HFF-Myc (cell line): ENCODE measurements at regions not wholly inside any gene's neighbourhood (a gene's known extent, or its start where the extent isn't known, plus 50 kb on each side); places are given as distances from the start of the nearest gene placed in this dataset.

Source experiments
- DNase-seq: peaks from one replicate; pipeline ENCODE4 v3.0.0-alpha.2; 2011; ENCODE audit warnings: low read depth; ENCODE audit errors: extremely low read depth
- H3K4me3 ChIP-seq: replicated peaks from 2 replicates; pipeline ENCODE4 v1.5.1; 2011; ENCODE audit warnings: low read depth, mild to moderate bottlenecking, control low read depth, low read length
- TF ChIP-seq, protein P1 (sequence below): IDR thresholded peaks from 2 replicates; pipeline ENCODE4 v1.5.1; 2012; ENCODE audit warnings: mild to moderate bottlenecking, low read depth, low read length, control low read depth; ENCODE audit errors: missing control alignments

DNA sequence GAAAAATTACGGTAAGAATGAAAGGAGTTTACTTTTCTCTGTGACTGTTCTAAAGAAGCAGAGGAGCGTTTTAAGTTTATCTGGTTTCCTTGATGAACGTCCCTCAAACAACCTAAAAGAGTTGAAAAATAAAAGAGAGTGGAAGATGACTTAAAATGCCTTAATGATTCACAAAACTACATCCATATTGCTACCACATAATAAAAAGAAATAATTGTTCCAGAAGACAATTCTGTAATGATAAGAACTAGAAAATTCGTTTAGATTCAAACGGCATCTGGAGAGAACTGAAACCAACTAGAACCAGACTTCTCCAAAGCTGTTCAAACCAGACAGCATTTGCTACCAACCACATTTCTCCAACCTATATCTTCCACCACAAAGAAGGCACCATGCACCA is 68.1 kb downstream of the TEKT4 start:
- no peak overlapping the region for H3K4me3 ChIP-seq
- DNase-seq: no peak
- TF ChIP-seq, protein P1, sequence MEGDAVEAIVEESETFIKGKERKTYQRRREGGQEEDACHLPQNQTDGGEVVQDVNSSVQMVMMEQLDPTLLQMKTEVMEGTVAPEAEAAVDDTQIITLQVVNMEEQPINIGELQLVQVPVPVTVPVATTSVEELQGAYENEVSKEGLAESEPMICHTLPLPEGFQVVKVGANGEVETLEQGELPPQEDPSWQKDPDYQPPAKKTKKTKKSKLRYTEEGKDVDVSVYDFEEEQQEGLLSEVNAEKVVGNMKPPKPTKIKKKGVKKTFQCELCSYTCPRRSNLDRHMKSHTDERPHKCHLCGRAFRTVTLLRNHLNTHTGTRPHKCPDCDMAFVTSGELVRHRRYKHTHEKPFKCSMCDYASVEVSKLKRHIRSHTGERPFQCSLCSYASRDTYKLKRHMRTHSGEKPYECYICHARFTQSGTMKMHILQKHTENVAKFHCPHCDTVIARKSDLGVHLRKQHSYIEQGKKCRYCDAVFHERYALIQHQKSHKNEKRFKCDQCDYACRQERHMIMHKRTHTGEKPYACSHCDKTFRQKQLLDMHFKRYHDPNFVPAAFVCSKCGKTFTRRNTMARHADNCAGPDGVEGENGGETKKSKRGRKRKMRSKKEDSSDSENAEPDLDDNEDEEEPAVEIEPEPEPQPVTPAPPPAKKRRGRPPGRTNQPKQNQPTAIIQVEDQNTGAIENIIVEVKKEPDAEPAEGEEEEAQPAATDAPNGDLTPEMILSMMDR: no peak

DNA sequence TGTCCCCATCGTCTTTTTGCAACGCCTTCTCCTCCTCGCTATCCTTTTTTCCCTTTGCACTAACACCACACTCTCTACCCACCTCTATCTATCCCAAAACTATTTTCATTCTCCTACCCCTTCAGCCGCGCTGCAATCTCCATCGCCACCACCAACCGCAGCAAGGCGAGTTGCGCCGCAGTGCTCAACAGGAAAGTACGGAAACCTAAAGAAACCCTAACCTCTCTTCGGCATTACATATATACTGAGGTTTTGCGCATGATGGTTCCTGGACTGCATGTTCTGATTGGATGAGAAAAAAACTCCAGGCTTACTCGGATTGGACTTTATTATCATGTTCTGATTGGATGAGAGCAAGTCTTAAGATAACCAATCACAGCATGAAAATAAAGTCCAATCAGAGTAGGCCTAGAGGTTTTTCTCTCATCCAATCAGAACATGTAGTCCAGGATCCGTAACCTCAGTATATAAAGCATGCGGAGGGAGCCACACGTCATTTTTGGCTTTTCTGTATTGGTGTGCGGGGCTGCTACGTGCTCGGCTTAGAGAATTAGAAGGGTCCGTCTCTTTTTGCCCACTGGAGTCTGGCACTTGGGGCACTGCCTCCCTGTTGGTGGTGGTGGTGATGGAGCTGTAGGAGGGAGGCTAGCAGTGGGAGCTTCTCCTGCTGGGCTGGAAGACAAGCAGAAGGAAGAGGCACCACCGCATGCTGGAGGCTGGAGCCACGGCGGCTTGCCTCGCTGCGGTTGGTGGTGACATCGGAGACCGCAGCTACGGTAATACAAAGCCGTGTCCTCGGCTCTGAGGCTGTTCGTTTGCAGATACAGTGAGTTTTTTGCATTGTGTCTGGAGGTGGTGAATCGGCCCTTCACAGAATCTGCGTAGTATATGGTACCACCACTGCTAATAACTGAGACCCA is 76.1 kb downstream of the TEKT4 start:
- H3K4me3 ChIP-seq: no peak overlapping the region
- no peak for DNase-seq
- TF ChIP-seq, protein P1: no peak

DNA sequence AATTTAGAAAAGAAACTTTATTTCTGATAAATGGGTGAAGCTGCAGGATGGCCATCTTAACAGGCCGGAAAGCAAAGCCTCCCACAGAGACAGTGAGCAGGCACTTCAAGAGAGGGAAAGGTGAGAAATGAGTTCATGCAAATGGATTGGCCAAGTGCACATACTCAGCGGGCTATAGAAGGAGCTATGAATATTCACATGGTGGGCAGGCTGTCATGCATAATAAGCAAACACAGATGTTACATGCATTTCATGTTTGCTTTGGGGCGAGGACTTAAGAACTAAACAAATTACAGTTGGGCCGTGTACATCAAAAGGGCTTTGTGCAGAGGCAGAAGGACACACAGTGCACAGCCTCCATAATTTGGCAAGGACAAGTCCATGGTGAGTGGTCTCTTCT is 69.8 kb upstream of the MAL start:
- no peak for DNase-seq
- H3K4me3 ChIP-seq: no peak overlapping the region
- TF ChIP-seq, protein P1: no peak

DNA sequence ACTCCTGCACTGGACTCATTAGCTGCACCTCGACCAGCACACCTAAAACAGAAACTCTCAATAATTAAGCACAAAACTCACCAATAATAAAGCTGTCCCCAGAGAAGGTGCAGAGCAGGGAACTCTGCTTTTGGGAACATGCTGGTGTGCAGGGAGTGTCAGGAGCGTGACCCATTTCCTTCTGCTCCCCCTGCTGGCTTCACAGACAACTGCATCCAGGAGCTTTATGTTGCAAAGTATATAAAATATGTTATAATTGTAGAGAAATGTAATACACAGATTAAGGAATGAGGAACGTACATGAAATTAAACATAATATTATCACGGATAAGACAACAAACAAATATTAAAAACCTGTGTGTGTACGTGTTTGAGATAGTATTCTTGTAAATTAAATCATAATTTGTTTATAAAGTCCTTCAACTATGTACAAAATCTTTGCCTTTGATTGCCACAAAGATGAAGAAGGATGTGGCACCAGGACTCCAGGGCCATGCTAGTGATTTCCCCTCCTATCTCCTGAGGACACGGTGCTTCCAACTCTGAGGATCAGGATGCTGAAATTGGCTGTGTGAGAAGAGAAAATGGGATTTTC is 68.6 kb upstream of the MAL start:
- peak; percentile 15 for DNase-seq
- TF ChIP-seq, protein P1: peak; percentile 85
- H3K4me3 ChIP-seq: no peak overlapping the region

DNA sequence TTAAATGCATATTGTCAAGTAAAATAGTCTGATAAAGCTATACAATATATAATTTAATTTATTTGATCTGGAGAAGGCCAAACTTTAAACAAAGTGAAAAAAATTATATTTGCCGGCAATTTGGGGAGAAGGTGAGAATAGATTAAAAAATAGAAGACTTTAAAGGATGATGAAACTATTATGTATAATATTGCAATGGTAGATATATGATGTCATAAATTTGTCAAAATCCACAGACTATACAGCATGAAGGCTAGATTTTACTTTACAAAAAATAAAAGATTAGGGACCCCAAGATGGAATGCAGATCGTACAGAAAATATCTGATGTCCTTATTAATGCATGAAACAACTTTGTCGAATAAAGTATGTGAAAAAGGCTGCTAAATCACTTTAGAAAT is 67.3 kb upstream of the MAL start:
- TF ChIP-seq, protein P1: no peak
- DNase-seq: no peak
- no peak overlapping the region for H3K4me3 ChIP-seq

DNA sequence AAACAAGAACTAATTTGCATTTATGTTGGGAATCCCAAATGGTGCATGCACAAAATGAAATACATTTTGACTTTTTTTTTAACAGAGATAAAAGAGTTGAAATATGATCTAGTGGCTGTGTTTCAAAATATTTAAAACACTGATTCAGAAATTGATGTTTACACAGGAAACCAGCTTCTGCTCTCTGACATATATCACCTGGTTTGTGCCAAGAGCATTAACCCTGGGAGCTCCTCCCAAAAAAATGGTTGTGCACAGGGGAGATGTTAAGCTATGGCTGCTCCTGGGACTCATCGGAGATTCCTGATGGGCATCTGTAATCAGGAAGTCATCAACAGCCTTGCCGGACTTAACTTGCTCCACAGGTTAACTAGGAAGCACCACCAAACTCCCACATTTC is 65.2 kb upstream of the MAL start:
- no peak for DNase-seq
- H3K4me3 ChIP-seq: no peak overlapping the region
- TF ChIP-seq, protein P1: no peak
